IMR-90 (cell line): ENCODE measurements at regions not wholly inside any gene's neighbourhood (a gene's known extent, or its start where the extent isn't known, plus 50 kb on each side); places are given as distances from the start of the nearest gene placed in this dataset.

ENCODE experiments used
- ATAC-seq: fragments of 200-7000 bp; cut with Tn5 transposase; 2 replicates; pipeline ENCODE4 v1.9.1; 2020; ENCODE audit warnings: low read depth, mild to moderate bottlenecking, moderate library complexity
- BruUV-seq: library from RNA; stranded (reverse); fragments of 400-500 nt; replicated peaks from 2 replicates; lab custom pipeline; 2021; lab: Mats Ljungman, UMichigan
- CTCF ChIA-PET: fragments of 300-600 bp; formaldehyde crosslinking; extraction: SDS; loops from one replicate; lab custom pipeline; 2021; ENCODE audit warnings: antibody characterized with exemption; lab: Yijun Ruan, JAX
- POLR2A ChIA-PET: fragments of 300-600 bp; sonication (Branson Sonifier 250); formaldehyde crosslinking; loops from one replicate; lab custom pipeline; 2022; ENCODE audit warnings: antibody characterized with exemption; ENCODE audit not compliant: unreplicated experiment; lab: Charles Lee
- DNase-seq: peaks from one replicate; pipeline ENCODE4 v3.0.0; 2013
- H2AFZ ChIP-seq: replicated peaks from 2 replicates; pipeline ENCODE3; 2013; ENCODE audit warnings: low read length, mild to moderate bottlenecking; ENCODE audit not compliant: poor library complexity
- H2AK5ac ChIP-seq: 2 replicates; pipeline ENCODE4 v1.6.1; 2013; ENCODE audit warnings: low read depth, low read length, inconsistent platforms
- H2AK9ac ChIP-seq: replicated peaks from 2 replicates; pipeline ENCODE3; 2013; ENCODE audit warnings: mild to moderate bottlenecking, low read depth, low read length, moderate library complexity; ENCODE audit not compliant: poor library complexity
- H2BK120ac ChIP-seq: 2 replicates; pipeline ENCODE4 v1.6.1; 2013; ENCODE audit warnings: low read depth, low read length, inconsistent platforms
- H2BK15ac ChIP-seq: 3 replicates; pipeline ENCODE4 v1.6.1; 2013; ENCODE audit warnings: low read depth, low read length, inconsistent platforms
- H2BK20ac ChIP-seq: 2 replicates; pipeline ENCODE4 v1.6.1; 2013; ENCODE audit warnings: low read depth, mild to moderate bottlenecking, inconsistent platforms, low read length, moderate library complexity
- H2BK5ac ChIP-seq: 2 replicates; pipeline ENCODE4 v1.6.1; 2013; ENCODE audit warnings: mild to moderate bottlenecking, low read depth, low read length, inconsistent platforms; ENCODE audit not compliant: poor library complexity, severe bottlenecking
- H3K14ac ChIP-seq: replicated peaks from 2 replicates; pipeline ENCODE4 v1.6.1; 2013; ENCODE audit warnings: low read depth, low read length, inconsistent platforms
- H3K18ac ChIP-seq: 2 replicates; pipeline ENCODE4 v1.6.1; 2013; ENCODE audit warnings: low read depth, low read length, control low read depth
- H3K23ac ChIP-seq: 2 replicates; pipeline ENCODE4 v1.6.1; 2013; ENCODE audit warnings: low read depth, low read length, inconsistent platforms
- H3K27ac ChIP-seq: 2 replicates; pipeline ENCODE4 v1.5.1; 2013; ENCODE audit warnings: mild to moderate bottlenecking, control low read depth, low read length; ENCODE audit not compliant: insufficient read depth
- H3K27me3 ChIP-seq: 2 replicates; pipeline ENCODE4 v1.6.1; 2013; ENCODE audit warnings: low read length; ENCODE audit not compliant: control insufficient read depth, insufficient read depth
- H3K36me3 ChIP-seq: 2 replicates; pipeline ENCODE4 v1.6.1; 2013; ENCODE audit warnings: low read length, mixed read lengths; ENCODE audit not compliant: control insufficient read depth, insufficient read depth
- H3K4ac ChIP-seq: 2 replicates; pipeline ENCODE4 v1.6.1; 2013; ENCODE audit warnings: low read depth, low read length, inconsistent platforms
- H3K4me1 ChIP-seq: 2 replicates; pipeline ENCODE4 v1.6.1; 2013; ENCODE audit warnings: low read length, mixed read lengths; ENCODE audit not compliant: control insufficient read depth, insufficient read depth
- H3K4me2 ChIP-seq: 2 replicates; pipeline ENCODE4 v1.6.1; 2013; ENCODE audit warnings: low read depth, mild to moderate bottlenecking, control low read depth, low read length, moderate library complexity
- H3K4me3 ChIP-seq: 2 replicates; pipeline ENCODE4 v1.5.1; 2013; ENCODE audit warnings: low read depth, mild to moderate bottlenecking, control low read depth, low read length, moderate library complexity; ENCODE audit not compliant: insufficient read depth
- H3K56ac ChIP-seq: 2 replicates; pipeline ENCODE4 v1.6.1; 2013; ENCODE audit warnings: low read length, inconsistent platforms; ENCODE audit not compliant: insufficient read depth; ENCODE audit errors: extremely low read depth
- H3K79me1 ChIP-seq, 2 experiments: 2 replicates each; pipeline ENCODE4 v1.6.1; 2013; ENCODE audit warnings: low read length in 2 of 2, inconsistent platforms in 1 of 2, low read depth in 1 of 2
- H3K9ac ChIP-seq: 2 replicates; pipeline ENCODE4 v1.6.1; 2013; ENCODE audit warnings: low read depth, low read length, control low read depth
- H3K9me1 ChIP-seq: 2 replicates; pipeline ENCODE4 v1.6.1; 2013; ENCODE audit warnings: low read length, inconsistent platforms; ENCODE audit not compliant: insufficient read depth
- H3K9me3 ChIP-seq: 2 replicates; pipeline ENCODE4 v1.6.1; 2013; ENCODE audit warnings: low read length; ENCODE audit not compliant: control insufficient read depth, insufficient read depth
- H4K20me1 ChIP-seq: 2 replicates; pipeline ENCODE4 v1.6.1; 2013; ENCODE audit warnings: low read length, inconsistent platforms; ENCODE audit not compliant: insufficient read depth
- H4K5ac ChIP-seq: 2 replicates; pipeline ENCODE4 v1.6.1; 2013; ENCODE audit warnings: mild to moderate bottlenecking, low read depth, low read length, control low read depth
- H4K8ac ChIP-seq, 2 experiments: 2 replicates each; pipeline ENCODE4 v1.6.1; 2013; ENCODE audit warnings: low read depth in 2 of 2, low read length in 2 of 2, control low read depth in 1 of 2, inconsistent platforms in 1 of 2
- H4K91ac ChIP-seq: 2 replicates; pipeline ENCODE4 v1.6.1; 2013; ENCODE audit warnings: low read depth, low read length, inconsistent platforms; ENCODE audit not compliant: insufficient read depth
- CEBPB ChIP-seq: IDR thresholded peaks from 2 replicates; pipeline ENCODE4 v1.6.1; 2012; ENCODE audit warnings: low read depth, low read length, improper control_type of control experiment
- NFE2L2 ChIP-seq: fragments of 150-350 bp; IDR thresholded peaks from 2 replicates; pipeline ENCODE4 v1.6.1; 2016; ENCODE audit warnings: low read depth, mild to moderate bottlenecking, low read length
- SMC3 ChIP-seq: fragments of 150-350 bp; IDR thresholded peaks from 2 replicates; pipeline ENCODE4 v1.6.1; 2016; ENCODE audit warnings: low read depth, mild to moderate bottlenecking, antibody characterized with exemption, low read length, moderate library complexity
- WGBS, 2 experiments: methylation state at CpG; one replicate each; pipeline versions ENCODE4 v1.1.5 to v1.1.7; 2013; ENCODE audit warnings: missing lambda C conversion rate in 2 of 2; ENCODE audit not compliant: insufficient read length in 1 of 2; ENCODE audit errors: extremely low coverage in 2 of 2; 5-methylcytosine and 5-hydroxymethylcytosine counted together
- dilution Hi-C: fragments of 300-500 bp; cut with HindIII; formaldehyde crosslinking; loops from one replicate; pipeline ENCODE4 v1.14.3; 2018; ENCODE audit warnings: low sequenced_read_pairs; ENCODE audit not compliant: unreplicated experiment
- in situ Hi-C: fragments of 300-500 bp; cut with MboI; formaldehyde crosslinking; loops from 3 replicates; pipeline ENCODE4 v1.14.3; 2019; ENCODE audit warnings: low sequenced_read_pairs, inconsistent platforms, mixed read lengths
- intact Hi-C: fragments of 100-400 bp; cut with micrococcal nuclease; formaldehyde crosslinking; loops from 2 replicates; pipeline ENCODE4 v1.10.0; 2022

- intact Hi-C loops (no loop called here), in situ Hi-C loops (no loop called here), dilution Hi-C loops (no loop called here)
- H3K27me3 ChIP-seq: no peaks in the 10 kb centered on the region
- peaks cover 14% of the 10 kb centered on the region for H3K4me1 ChIP-seq
- H2BK120ac ChIP-seq: peak overlapping the region; percentile 14; the same call in 1 of the 2 replicates
- peak overlapping the region; percentile 26; the same call in 1 of the 3 replicates for H2BK15ac ChIP-seq
- peak overlapping the region; percentile 51; the same call in 1 of the 2 replicates for H4K5ac ChIP-seq
- H3K4me2 ChIP-seq: peak overlapping the region; percentile 52; the same call in 1 of the 2 replicates
- H3K23ac ChIP-seq: no peak overlapping the region
- CTCF ChIA-PET: no interaction called here
- H2BK5ac ChIP-seq: peak overlapping the region; percentile 76
- peak overlapping the region in 1 of 2 experiments; percentile 39; a peak in 1 of 4 replicates for H4K8ac ChIP-seq
- H4K20me1 ChIP-seq: no peaks in the 10 kb centered on the region
- no peak overlapping the region; the same call in 1 of the 2 replicates for H3K9ac ChIP-seq
- H3K14ac ChIP-seq: 0 out of 2 replicates have a peak overlapping the region, but pooled peaks have one; percentile 39
- H3K4ac ChIP-seq: no peak overlapping the region
- TF ChIP-seq NFE2L2 (no peak), SMC3 (no peak), CEBPB (peak; percentile 42; the same call in 1 of the 2 replicates)
- POLR2A ChIA-PET: no interaction called here
- no peak overlapping the region for H4K91ac ChIP-seq
- H2AK5ac ChIP-seq: no peak overlapping the region
- no peak overlapping the region for H3K27ac ChIP-seq
- no peak overlapping the region for H3K56ac ChIP-seq
- ATAC-seq (peak; percentile 71), DNase-seq (peak; percentile 81)
- H2AK9ac ChIP-seq: no peak overlapping the region
- H3K79me1 ChIP-seq: no peaks in the 10 kb centered on the region
- WGBS, 2 experiments: no CpG with 5 or more reads among the region's 2 CpGs
- H3K9me1 ChIP-seq: no peaks in the 10 kb centered on the region; the same call in 1 of the 2 replicates
- no peak overlapping the region for H2BK20ac ChIP-seq
- no peak overlapping the region for H2AFZ ChIP-seq
- H3K36me3 ChIP-seq: no peaks in the 10 kb centered on the region
- peak overlapping the region; percentile 51; the same call in 1 of the 2 replicates for H3K18ac ChIP-seq
- BruUV-seq: no TSS peak
- H3K4me3 ChIP-seq: no peak overlapping the region
- no peaks in the 10 kb centered on the region for H3K9me3 ChIP-seq
Measured at GRCh38 chr4:148787831-148788477, 345.7 kb upstream of the NR3C2 start.
